ENCODE measurements at regions not wholly inside any gene's neighbourhood (a gene's known extent, or its start where the extent isn't known, plus 50 kb on each side); places are given as distances from the start of the nearest gene placed in this dataset.

GRCh38 chr5:58085800-58086199, 374.1 kb downstream of the PLK2 start:
- no peak for DNase-seq
- H3K9me2 ChIP-seq, result no peaks in the 10 kb centered on the region
- no peaks in the 10 kb centered on the region for H3K4me1 ChIP-seq (ENCODE audit: control insufficient read depth in 1 of 2, insufficient read depth in 2 of 2, low read depth in 1 of 2, low read length in 1 of 2)
- H3K27ac ChIP-seq (ENCODE audit: low read depth in 2 of 2, low read length in 1 of 2), result no peak overlapping the region
- no peaks in the 10 kb centered on the region for H3K79me2 ChIP-seq (ENCODE audit: insufficient read depth)
- no peak for TF ChIP-seq GATA2 (CRISPR knock-in tag; IDR thresholded peaks at IDR 0.05)
- TF ChIP-seq, protein P1, sequence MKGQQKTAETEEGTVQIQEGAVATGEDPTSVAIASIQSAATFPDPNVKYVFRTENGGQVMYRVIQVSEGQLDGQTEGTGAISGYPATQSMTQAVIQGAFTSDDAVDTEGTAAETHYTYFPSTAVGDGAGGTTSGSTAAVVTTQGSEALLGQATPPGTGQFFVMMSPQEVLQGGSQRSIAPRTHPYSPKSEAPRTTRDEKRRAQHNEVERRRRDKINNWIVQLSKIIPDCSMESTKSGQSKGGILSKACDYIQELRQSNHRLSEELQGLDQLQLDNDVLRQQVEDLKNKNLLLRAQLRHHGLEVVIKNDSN (IDR thresholded peaks at IDR 0.05; ENCODE audit: borderline replicate concordance, low read depth), result no peak
- TF ChIP-seq NRF1 (IDR thresholded peaks at IDR 0.05; ENCODE audit: low read depth, low read length), result no peak
- no peak for TF ChIP-seq TCF12 (IDR thresholded peaks at IDR 0.05)
- no peak for TF ChIP-seq RCOR1 (IDR thresholded peaks at IDR 0.05; ENCODE audit: low read length)
- TF ChIP-seq, protein P2, sequence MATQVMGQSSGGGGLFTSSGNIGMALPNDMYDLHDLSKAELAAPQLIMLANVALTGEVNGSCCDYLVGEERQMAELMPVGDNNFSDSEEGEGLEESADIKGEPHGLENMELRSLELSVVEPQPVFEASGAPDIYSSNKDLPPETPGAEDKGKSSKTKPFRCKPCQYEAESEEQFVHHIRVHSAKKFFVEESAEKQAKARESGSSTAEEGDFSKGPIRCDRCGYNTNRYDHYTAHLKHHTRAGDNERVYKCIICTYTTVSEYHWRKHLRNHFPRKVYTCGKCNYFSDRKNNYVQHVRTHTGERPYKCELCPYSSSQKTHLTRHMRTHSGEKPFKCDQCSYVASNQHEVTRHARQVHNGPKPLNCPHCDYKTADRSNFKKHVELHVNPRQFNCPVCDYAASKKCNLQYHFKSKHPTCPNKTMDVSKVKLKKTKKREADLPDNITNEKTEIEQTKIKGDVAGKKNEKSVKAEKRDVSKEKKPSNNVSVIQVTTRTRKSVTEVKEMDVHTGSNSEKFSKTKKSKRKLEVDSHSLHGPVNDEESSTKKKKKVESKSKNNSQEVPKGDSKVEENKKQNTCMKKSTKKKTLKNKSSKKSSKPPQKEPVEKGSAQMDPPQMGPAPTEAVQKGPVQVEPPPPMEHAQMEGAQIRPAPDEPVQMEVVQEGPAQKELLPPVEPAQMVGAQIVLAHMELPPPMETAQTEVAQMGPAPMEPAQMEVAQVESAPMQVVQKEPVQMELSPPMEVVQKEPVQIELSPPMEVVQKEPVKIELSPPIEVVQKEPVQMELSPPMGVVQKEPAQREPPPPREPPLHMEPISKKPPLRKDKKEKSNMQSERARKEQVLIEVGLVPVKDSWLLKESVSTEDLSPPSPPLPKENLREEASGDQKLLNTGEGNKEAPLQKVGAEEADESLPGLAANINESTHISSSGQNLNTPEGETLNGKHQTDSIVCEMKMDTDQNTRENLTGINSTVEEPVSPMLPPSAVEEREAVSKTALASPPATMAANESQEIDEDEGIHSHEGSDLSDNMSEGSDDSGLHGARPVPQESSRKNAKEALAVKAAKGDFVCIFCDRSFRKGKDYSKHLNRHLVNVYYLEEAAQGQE (IDR thresholded peaks at IDR 0.05; ENCODE audit: low read depth, low read length), result no peak
- no peak for TF ChIP-seq IRF3 (IDR thresholded peaks at IDR 0.05; ENCODE audit: low read depth, low read length)
- TF ChIP-seq FOSL2 (IDR thresholded peaks at IDR 0.05; ENCODE audit: borderline replicate concordance, low read depth), result no peak
- TF ChIP-seq RXRA (IDR thresholded peaks at IDR 0.05; ENCODE audit: borderline replicate concordance, low read depth), result no peak
- no peak for TF ChIP-seq GABPA (IDR thresholded peaks at IDR 0.05; ENCODE audit: low read depth)
- no peak for TF ChIP-seq PBX3 (IDR thresholded peaks at IDR 0.05)
- no peak for TF ChIP-seq EP300 (IDR thresholded peaks at IDR 0.05; ENCODE audit: borderline replicate concordance in 1 of 2, low read depth in 1 of 2, low read length in 1 of 2)
- H3K36me3 ChIP-seq (replicated peaks in 1 of 2; ENCODE audit: control insufficient read depth in 1 of 2, insufficient read depth in 2 of 2, low read length in 1 of 2), result no peaks in the 10 kb centered on the region
- H3F3A ChIP-seq (replicated peaks; ENCODE audit: insufficient read depth), result no peaks in the 10 kb centered on the region
- H3K9me3 ChIP-seq, result no peaks in the 10 kb centered on the region
- H2AFZ ChIP-seq (ENCODE audit: low read depth), result no peak overlapping the region
- H4K20me1 ChIP-seq (ENCODE audit: insufficient read depth), result no peaks in the 10 kb centered on the region
- ChIA-PET CTCF (no interaction called here), POLR2A (no interaction called here)
- 69% methylated on average over 4 of the region's 4 CpGs for WGBS (ENCODE audit: low lambda C conversion rate)
- no peak overlapping the region for H3K4me3 ChIP-seq (ENCODE audit: low read depth in 2 of 2, low read length in 1 of 2)
- H3K27me3 ChIP-seq (ENCODE audit: insufficient read depth), result no peaks in the 10 kb centered on the region
- H3K9ac ChIP-seq, result no peak overlapping the region
- no peak overlapping the region for H3K4me2 ChIP-seq
